HT1080 (cell line): ENCODE measurements at regions not wholly inside any gene's neighbourhood (a gene's known extent, or its start where the extent isn't known, plus 50 kb on each side); places are given as distances from the start of the nearest gene placed in this dataset.
"Not testable (repeated sequence)": the region's sequence is repeated elsewhere in the genome, so short reads cannot be mapped to it uniquely, and the experiment has no call there.

Experiments
- DNase-seq: peaks from one replicate; pipeline ENCODE4 v3.0.0-alpha.2; 2015; ENCODE audit warnings: low read depth

DNA sequence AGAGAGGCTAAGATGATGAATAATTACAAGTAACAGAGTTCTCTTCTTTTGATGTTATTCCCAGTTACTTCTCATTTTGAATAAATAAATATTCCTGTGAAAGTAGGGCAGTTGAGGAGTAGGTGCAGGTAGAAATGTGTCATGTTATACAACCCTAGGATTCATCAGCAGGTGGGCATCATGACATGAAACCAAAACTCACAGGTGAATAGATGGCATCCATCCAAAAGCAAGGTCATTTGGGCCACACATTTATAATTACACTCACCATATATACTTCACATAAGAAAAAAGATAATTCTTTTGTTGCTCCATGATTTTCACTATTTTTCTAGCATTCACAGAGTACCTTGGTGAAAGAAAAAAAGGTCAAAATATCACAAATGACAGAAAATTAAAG lies 273.6 kb downstream of the ZBBX start:
- DNase-seq, result no peak

DNA sequence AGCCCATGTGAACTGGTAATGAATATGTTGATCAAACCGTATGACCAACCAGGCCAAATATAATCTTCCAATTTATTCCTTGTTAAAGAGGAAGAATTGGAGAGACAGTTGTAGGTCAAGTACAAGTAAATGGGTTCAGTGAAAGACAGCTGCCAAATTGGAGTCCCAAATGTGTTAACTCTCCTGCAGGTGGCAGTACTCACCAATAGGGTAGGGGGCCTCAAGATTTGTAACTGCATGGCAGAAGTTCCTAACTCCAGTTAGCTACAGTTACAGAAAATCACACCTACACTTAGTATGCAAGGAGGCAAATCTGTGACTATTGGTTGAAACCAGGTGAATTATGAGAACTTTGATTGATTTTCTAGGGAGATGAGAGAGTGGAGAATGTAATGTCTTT lies 278.0 kb downstream of the ZBBX start:
- DNase-seq, result no peak

DNA sequence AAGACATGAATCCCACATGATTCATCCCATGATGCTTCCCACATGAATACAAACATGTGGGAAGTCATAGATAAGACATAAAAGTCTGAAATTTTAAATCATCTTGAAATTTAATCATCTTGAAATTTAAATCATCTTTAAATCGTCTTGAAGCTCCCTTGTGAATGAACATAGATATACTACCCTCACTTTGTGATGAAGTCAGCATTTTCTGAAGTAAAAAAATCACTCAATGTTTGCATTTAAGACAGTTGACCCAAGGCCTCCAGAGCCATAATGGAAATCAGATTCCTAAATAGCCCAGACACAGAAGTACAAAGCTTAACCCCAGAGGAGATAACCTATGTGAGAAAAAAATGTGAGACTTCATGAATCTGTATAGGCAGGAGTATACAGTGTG lies 279.4 kb downstream of the ZBBX start:
- DNase-seq, result no peak

DNA sequence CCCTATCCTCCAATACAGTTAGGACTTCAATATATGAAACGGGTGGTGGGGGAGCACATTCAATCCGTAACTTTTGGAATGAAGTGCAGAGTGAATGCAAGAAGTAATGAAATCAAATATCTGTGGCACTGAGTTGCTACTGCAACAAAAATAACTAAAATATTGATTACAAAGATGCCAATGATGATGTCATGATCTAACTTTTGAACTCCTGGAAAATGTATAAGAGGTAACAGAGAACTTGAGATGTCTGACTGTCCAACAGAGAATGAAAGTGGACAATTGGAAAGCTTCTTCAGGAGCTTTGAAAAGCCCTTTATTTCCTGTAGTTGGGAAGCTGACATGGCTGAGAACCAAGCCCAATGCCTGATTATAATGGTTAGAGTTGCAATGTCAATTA lies 279.9 kb downstream of the ZBBX start:
- no peak for DNase-seq

DNA sequence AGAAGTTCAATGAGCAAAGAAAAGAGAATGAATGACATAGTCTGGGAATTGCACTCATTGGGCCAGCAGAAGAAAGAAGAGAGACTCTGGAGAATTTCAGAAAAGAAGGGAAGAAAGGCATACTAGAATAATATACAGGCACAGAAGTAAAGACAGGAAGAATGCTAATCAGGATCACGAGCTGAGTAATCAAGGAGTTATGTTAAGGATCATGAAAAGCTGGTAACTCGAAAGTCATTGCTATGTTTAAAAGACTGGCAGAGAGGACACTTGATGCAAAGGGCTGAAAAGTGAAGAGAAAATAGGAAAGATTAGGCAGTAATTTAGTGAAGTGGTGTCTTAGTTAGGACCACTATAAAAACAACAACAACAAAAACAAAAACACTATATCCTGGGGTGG lies 284.1 kb downstream of the ZBBX start:
- DNase-seq, result peak; percentile 36

DNA sequence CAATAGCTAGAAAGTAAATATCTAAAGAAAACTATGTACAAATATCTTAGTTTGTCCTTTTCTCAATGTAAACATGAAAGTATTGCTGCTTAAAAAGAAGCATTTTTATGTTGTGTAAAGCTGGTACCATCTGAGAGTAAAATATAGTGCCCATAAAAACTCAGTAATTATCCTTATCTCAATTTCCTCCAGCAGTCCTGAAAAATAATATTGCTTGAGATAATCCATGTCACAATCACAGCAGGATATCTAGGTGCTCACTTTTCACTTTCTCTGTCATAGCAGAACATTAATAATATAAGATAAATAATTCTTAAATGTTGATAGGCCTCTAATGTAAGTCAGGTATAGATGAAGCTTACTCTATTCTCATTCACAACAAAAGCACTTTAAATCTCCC lies 285.5 kb downstream of the ZBBX start:
- no peak for DNase-seq

DNA sequence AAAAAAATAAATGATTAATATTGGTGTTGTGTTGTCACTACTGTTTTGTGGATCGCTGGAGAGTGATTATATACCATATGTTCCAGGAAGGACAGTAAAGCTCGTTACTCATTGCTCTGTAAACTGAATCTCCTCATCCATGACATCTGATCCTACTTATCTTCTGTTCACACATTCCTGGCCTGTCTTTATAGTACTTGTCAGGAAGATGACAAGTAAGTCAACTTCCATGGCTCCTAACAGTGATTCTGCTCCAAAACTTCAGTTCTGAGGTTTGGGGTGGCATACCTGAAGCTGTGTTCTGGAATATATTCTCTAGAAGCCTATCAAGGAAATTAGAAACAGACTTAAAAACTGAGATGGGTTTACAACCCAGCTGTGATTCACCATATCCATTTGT lies 288.9 kb downstream of the ZBBX start:
- DNase-seq, result peak; percentile 52

DNA sequence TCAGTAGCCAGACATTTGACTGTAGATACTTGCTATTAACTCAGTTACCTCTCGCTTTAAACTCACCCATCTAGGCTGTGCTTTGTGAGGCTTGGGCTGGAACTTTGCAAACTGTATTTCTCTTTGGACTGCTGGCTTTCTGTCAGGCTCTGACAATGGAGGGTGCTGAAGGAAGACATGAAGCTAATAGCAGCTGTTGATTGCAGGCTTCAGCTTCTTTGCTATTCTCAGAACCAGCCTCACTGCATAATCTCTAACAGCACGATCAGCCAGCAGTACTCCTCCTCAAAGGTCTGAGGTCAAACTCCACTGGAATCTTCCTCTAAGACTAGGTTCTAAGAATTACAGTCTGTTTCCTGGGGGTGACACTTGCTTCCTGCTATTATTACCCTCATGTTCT lies 295.6 kb downstream of the ZBBX start:
- no peak for DNase-seq

DNA sequence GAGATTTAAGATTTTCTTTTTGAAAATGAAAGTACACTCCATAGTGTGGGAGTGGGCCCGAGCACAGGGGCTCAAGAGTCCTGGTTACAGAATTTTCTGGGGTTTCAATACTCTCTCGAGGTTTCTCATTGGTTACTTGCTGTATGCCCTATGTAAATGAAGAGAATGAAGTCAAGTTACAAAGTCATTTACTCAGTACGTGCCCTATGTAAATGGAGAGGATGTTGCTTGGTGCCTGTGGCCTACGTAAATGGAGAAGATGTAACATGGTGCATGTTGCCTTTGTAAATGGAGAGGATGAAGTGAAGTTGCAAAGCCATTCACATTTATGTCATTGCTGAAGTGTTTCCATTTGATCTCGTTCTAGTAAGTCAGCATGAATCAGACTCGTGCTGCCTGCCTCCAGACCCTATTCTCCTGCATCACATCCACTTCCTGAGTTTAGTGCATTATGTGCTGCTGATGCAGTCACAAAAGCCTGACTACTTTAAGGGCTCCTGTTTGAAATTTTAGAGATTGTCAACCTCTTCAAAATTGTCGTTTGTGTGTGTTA lies 302.0 kb downstream of the ZBBX start:
- DNase-seq, result peak; percentile 78

DNA sequence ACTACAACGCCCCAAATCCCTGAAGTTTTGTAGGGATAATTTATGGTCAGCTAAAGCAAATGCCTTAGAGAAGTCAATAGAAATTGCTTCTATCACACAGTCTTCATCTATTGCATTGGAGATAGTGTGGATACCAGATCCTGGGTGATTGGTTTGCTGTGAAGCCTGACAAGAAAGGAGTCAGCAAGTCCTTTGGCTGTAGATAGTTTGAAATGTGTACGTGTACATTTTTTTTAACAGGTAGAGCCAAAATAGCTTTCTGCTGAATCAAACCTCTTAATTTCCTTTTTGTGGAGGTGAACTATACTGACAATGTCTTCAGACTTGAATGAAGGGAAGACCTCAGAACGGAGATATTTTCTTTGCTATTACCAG lies 312.3 kb downstream of the ZBBX start:
- DNase-seq, result no peak

DNA sequence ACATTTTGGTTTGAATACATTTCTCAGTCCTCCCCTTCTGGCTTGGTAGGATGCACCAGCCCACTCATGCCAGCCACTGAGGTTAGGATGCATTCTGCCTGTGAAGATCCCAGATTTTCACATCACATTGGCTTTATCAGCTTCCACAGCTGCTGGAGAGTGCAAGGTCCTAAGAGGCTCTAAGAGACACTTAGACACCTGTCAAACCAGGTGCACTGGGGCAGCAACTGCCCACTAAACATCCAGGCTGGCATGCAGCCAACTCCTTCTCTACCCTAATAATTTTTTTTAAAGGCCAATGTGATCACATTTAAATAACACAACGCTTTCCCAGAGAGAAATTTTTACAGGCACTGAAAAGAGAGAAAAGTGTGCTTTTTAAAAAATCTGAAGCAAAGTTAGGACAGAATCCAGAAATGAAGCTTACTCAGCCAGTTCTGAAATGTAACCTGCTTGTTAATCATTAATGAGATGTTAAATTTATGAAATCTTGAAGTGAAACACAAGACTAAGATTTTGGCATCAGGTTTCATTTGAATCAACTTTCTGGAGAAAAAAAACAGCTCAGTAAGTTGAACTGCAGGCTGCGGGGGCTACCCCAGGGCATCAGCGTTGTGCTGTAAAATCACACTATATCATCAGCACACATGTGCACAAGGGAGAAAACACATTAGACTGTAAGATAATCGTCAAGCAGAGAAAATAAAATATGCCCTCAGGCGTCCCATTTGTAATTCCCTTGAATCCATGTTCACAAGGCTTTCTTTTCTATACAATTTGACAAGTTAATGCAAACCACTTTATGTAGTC lies 312.9 kb downstream of the ZBBX start:
- no peak for DNase-seq

DNA sequence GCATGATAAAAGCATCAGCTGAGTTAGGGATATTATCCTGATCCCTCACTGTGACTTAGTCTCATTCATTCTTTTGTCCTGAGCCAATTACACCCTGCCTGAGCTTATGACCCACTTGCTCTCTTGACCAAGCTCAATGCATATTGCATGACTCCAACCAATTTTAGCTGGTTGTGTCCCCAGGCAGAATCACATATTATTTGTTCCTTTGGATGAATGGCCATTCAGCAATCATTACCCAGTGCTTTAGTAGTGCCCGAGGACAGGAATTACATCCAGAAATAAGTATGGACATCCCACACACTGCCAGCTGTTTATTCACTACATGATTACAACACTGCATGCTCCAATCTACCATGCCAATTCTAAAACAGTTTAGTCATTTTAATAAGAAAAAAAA lies 322.5 kb downstream of the ZBBX start:
- no peak for DNase-seq

DNA sequence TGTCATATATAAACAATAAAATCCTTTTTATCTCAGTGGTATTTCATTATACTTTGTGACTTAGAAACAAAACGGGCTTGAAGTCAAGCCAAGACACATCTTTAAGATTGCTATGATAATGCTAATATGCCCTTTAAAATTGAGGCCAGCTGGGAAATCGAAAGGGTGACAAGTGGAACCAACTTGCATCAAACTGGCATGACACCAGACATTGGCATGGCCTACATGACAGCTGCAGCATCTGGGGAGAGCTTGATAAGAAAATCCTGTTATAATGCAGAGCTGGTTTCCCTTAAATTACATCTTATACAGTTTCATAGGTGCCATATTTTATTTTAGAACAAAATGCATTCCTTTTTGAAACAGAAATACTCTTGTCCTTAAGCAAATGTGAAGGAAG lies 325.2 kb downstream of the ZBBX start:
- no peak for DNase-seq

DNA sequence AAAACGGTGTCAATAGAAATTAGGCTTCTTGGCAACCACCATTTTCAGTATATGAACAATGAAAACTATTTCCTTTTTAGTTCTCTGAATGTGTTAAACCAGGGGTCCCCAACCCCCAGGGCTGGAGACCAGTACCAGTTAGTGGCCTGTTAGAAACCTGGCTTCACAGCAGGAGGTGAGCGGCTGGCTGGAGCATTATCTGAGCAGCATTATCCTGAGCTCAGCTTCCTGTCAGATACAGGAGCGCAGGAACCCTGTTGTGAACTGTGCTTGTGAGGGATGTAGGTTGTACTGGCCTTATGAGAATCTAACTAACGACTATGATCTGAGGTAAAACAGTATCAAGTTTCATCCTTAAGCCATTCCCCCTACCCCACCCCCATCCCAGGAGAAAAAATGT lies 328.7 kb downstream of the ZBBX start:
- DNase-seq, result no peak

DNA sequence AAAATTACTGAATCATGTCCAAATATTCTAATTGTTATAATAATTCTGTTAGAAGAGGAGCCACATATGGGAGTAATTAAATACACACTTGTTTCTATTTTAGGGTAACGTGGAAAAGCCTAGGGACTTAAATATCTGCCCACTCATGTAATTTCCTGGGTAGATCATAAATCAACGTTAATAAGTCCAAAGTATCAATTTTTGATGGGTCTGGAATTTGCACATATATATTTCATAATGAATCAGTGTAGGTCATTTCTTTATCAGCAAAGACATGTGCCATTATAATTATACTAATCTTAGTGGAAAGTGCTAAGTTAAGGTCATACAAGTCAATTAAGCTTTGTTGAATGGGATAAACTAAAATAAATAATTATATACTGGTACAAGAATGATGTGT lies 346.2 kb downstream of the ZBBX start:
- DNase-seq, result no peak

DNA sequence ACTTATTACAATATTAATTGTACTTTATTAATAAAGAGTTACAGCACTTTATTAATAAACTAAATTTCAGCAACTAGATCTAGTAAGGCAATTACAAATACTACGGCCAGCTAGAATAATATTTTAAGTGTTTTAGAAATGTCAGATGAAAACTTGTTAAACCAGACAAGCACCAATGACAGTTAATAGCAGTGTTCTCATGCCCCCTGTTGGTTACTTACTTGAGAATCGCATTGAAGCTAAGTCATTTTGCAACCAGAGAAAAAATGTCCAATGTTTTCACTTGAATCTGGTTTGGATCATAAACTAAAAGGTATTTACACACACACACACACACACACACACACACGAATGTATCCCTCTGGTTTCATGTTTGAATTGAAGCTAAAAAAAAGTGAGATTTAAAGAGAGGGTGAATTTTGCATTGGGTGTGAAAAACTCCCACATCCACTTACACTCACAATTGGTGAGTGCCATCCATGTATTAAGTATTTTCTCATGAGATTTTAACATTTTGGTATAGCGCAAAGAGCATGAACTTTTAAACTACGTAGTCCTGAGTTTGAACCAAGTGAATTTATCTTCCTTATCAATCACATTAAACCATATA lies 347.7 kb downstream of the ZBBX start:
- DNase-seq, result peak; percentile 52

DNA sequence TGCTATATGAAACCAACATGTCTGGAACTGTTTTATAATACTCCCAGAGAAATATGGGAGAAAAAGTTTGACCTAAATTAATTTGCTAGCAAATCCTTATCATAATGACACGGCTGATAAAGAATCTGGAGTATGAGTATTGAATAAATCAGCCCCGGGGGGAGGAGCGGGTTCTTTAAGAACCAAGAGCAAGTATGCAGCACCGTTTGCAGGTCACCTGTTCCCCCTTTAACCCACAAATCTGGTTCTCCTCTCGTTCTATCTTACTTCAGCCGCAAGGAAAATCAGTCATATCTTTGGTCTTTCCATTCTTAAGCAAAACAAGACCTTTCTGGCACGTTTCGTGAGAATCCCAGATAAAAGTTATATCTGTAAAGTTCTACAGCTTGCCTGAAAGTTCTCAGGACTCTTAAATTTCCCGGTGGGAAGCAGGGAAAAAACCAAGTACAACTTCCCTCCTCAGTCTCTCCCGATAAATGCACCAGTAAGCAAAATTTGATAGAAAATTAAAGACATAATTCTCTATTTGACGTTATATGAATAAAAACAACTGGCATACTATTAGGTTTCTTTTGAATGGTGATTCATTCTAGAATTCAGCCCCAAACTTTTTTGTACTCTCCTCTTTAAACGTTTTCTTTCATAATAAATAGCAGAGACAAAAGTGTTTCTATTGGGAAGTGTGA lies 348.6 kb downstream of the ZBBX start:
- DNase-seq, result no peak

DNA sequence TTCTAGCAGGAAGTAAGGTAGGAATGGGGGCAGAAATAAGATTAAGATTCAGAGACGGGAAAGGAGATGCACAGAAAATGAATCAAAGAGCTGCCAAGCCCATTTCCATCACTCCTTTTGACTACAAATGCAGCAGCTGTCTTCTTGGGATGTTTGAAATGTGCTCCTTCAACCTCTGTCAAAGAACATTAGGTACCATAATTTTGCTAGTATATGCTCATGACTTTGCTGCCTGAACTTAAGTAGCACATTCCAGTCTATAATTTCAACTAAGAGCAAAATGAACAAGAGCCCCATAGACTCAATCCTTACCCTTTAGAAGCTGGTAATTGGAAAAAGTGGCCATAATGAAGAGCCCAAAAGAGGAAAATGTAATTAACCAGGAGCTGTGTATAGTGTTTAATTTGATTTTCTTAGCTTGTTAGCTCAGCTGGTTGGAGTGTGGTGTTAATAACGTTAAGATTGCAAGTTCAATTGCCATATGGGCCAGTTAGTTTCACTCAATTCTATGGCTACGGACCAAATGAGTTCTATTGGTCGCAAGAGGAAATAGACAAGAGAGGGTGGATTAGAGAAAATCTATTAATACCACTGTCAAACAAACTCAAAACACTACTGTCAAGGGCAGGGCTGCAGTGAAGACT lies 349.9 kb downstream of the ZBBX start:
- DNase-seq, result no peak

DNA sequence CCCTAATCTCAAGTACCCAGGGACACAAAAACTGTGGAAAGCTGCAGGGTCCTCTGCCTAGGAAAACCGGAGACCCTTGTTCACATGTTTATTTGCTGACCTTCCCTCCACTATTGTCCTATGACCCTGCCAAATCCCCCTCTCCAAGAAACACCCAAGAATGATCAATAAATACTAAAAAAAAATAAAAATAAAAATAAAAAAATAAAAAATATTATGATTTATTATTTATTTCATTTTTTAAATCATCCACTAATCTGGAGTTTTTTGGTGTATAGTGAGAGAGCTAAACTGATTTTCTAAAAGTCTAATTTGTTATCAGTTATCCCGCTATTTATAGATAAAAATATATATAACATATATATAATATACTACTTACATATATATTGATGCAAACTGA lies 360.6 kb downstream of the ZBBX start:
- DNase-seq, result not testable (repeated sequence)

DNA sequence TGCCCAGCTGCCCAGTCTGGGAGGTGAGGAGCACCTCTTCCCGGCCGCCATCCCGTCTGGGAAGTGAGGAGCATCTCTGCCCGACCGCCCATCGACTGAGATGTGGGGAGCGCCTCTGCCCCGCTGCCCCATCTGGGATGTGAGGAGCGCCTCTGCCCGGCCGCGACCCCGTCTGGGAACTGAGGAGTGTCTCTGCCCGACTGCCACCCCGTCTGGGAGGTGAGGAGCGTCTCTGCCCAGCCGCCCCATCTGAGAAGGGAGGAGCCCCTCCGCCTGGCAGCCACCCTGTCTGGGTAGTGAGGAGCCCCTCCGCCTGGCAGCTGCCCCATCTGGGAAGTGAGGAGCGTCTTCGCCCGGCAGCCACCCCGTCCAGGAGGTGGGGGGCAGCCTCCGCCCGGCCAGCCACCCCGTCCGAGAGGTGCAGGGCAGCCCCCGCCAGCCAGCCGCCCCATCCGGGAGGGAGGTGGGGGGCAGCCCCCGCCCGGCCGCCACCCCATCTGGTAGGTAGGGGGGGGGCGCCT lies 361.4 kb downstream of the ZBBX start:
- not testable (repeated sequence) for DNase-seq

DNA sequence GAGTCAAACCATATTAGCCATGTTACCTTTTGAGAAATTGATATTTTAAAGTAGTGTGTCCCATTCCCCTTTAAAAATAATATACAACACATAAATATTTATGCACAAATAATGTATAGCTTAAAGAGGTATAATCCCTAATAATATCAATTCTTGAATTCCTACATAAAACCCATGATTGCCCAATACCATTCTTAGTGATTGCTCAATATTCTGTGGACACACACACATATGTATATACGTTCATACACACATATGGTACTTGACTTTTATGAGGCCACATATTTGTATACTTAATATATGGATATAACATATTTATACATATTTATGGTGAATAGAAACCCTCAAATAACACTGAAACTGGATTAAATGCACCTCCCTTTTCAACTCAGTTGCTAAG lies 367.4 kb downstream of the ZBBX start:
- no peak for DNase-seq

DNA sequence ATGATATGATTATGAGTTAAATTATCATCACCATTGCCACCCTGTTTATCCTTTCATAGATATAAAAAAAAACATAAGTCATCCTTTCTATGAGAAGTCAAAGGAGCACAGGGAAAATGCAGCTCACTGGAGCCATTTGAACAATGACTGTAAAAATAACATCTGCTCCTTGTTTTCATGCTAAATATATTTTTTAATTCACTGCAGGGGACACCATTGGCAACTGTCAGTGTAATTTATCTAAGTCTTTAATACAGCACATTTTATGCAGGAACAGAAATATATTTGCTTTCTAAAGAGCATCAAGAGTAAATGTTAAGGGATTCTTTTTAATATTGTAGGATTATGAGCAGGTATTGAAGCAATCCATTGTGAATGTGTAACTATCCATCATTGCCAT lies 371.3 kb downstream of the ZBBX start:
- DNase-seq, result no peak
